Hematopoietic multipotent progenitor cell treated with erythropoietin and hydrocortisone succinate and interleukin-3 and kit ligand, for 4 days (in vitro differentiated cells): ENCODE measurements at regions not wholly inside any gene's neighbourhood (a gene's known extent, or its start where the extent isn't known, plus 50 kb on each side); places are given as distances from the start of the nearest gene placed in this dataset.
"Not testable (repeated sequence)": the region's sequence is repeated elsewhere in the genome, so short reads cannot be mapped to it uniquely, and the experiment has no call there.

ENCODE experiments used
- DNase-seq: peaks from one replicate; pipeline ENCODE4 v3.0.0-alpha.2; 2015

- DNase-seq = no peak
These were observed 229.8 kb upstream of the TEX13C start for GRCh38 chrX:125089761-125090445.

GRCh38 chrX:125093852-125094251 is 225.8 kb upstream of the TEX13C start:
- no peak for DNase-seq

- peak; percentile 0 for DNase-seq
These were observed 224.8 kb upstream of the TEX13C start for GRCh38 chrX:125094901-125095300.

GRCh38 chrX:125096469-125096868 is 223.2 kb upstream of the TEX13C start:
- no peak for DNase-seq

GRCh38 chrX:125096870-125097269 is 222.8 kb upstream of the TEX13C start:
- DNase-seq = no peak

GRCh38 chrX:125101971-125102755 is 217.5 kb upstream of the TEX13C start:
- DNase-seq = no peak

- DNase-seq = no peak
These were observed 216.0 kb upstream of the TEX13C start for GRCh38 chrX:125103693-125104092.

GRCh38 chrX:125108921-125109320 is 210.8 kb upstream of the TEX13C start:
- no peak for DNase-seq

- peak; percentile 27 for DNase-seq
These were observed 188.5 kb upstream of the TEX13C start for GRCh38 chrX:125131164-125131563.

- DNase-seq = peak; percentile 60
These were observed 187.4 kb upstream of the TEX13C start for GRCh38 chrX:125132274-125132673.

GRCh38 chrX:125137521-125137920 is 182.2 kb upstream of the TEX13C start:
- DNase-seq = no peak

GRCh38 chrX:125150231-125150630 is 169.4 kb upstream of the TEX13C start:
- no peak for DNase-seq

GRCh38 chrX:125151146-125151545 is 168.5 kb upstream of the TEX13C start:
- DNase-seq = no peak

- DNase-seq = no peak
These were observed 167.7 kb upstream of the TEX13C start for GRCh38 chrX:125152011-125152410.

- no peak for DNase-seq
These were observed 166.1 kb upstream of the TEX13C start for GRCh38 chrX:125153621-125154020.

GRCh38 chrX:125154288-125155257 is 165.1 kb upstream of the TEX13C start:
- DNase-seq = not testable (repeated sequence)

GRCh38 chrX:125155296-125156033 is 164.2 kb upstream of the TEX13C start:
- DNase-seq = not testable (repeated sequence)

- DNase-seq = peak; percentile 18
These were observed 149.2 kb upstream of the TEX13C start for GRCh38 chrX:125170459-125170858.

- no peak for DNase-seq
These were observed 147.1 kb upstream of the TEX13C start for GRCh38 chrX:125172531-125172930.

GRCh38 chrX:125175991-125176584 is 143.6 kb upstream of the TEX13C start:
- no peak for DNase-seq

GRCh38 chrX:125193921-125194320 is 125.8 kb upstream of the TEX13C start:
- DNase-seq = no peak

GRCh38 chrX:125198546-125198945 is 121.1 kb upstream of the TEX13C start:
- DNase-seq = no peak
